ENCODE measurements at regions not wholly inside any gene's neighbourhood (a gene's known extent, or its start where the extent isn't known, plus 50 kb on each side); places are given as distances from the start of the nearest gene placed in this dataset.

DNA sequence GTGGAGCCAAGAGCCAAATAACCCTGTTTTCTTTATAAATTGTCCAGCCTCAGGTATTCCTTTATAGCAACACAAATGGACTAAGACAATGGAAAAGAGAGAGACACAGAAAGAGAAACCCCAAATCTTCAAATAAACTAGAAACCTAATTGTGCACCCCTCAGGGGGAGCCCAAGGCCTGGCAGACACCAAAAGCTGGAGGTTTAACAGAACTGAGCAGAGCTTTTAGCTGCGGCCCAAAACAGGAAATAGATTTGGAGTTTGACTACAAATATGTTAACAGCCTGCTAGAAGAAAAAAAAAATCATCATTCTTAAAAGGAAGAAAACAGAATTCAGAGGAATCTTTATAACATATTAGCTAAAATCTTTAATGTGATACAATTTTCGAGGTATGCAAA is 1135.0 kb downstream of the GATA3 start:
- H3K4me1 ChIP-seq (ENCODE audit: insufficient read depth, low read length): no peaks in the 10 kb centered on the region
- no peaks in the 10 kb centered on the region for H3K9me3 ChIP-seq (ENCODE audit: insufficient read depth, low read depth, low read length)
- H3K36me3 ChIP-seq (ENCODE audit: insufficient read depth, low read depth, low read length): no peaks in the 10 kb centered on the region
- no peak overlapping the region for H3K4me3 ChIP-seq (ENCODE audit: low read length)
- no peak overlapping the region for H3K27ac ChIP-seq (ENCODE audit: low read length)
- no peaks in the 10 kb centered on the region for H3K27me3 ChIP-seq (ENCODE audit: insufficient read depth, low read length)
- H3K9ac ChIP-seq (ENCODE audit: low read depth, low read length): no peak overlapping the region

DNA sequence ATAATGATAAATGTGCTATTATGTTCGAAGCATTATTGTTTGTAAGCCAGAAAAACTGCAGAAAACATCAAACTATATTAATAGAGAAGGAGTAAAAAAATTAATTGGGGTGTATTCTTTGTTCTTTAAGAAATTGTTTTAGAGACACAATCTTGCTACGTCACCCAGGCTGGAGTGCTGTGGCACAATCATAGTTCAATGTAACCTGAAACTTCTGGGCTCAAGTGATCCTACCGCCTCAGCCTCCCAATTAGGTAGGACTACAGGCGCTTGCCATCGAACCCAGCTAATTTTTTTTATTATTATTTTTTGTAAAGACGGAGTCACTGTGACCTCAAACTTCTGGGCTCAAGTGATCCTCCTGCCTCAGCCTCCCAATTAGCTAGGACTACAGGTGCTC is 1138.6 kb downstream of the GATA3 start:
- no peaks in the 10 kb centered on the region for H3K27me3 ChIP-seq (ENCODE audit: insufficient read depth, low read length)
- H3K9me3 ChIP-seq (ENCODE audit: insufficient read depth, low read depth, low read length): no peaks in the 10 kb centered on the region
- H3K4me3 ChIP-seq (ENCODE audit: low read length): no peak overlapping the region
- H3K27ac ChIP-seq (ENCODE audit: low read length): no peak overlapping the region
- no peaks in the 10 kb centered on the region for H3K36me3 ChIP-seq (ENCODE audit: insufficient read depth, low read depth, low read length)
- no peaks in the 10 kb centered on the region for H3K4me1 ChIP-seq (ENCODE audit: insufficient read depth, low read length)
- no peak overlapping the region for H3K9ac ChIP-seq (ENCODE audit: low read depth, low read length)

DNA sequence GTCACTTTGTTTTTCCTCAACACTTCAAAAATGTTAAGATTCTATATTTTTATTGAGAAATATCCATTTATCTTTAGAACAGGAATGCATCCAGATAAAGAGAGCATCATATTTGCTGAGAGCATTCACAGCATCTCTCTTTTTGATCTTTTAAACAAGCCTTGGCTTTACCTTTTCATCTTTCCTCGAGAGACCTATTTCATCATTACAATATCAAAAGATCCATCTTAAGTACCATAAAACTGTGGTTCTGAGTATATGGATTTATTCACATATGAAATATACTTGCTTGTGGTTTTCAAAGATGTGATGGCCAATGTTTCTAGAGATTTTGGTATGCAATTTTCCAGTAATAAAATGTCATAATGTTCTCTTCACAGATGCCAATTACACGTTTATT is 1140.9 kb downstream of the GATA3 start:
- Histone ChIP-seq H3K36me3 (ENCODE audit: insufficient read depth, low read depth, low read length) (no peaks in the 10 kb centered on the region), H3K9me3 (ENCODE audit: insufficient read depth, low read depth, low read length) (no peaks in the 10 kb centered on the region), H3K27me3 (ENCODE audit: insufficient read depth, low read length) (no peaks in the 10 kb centered on the region)

DNA sequence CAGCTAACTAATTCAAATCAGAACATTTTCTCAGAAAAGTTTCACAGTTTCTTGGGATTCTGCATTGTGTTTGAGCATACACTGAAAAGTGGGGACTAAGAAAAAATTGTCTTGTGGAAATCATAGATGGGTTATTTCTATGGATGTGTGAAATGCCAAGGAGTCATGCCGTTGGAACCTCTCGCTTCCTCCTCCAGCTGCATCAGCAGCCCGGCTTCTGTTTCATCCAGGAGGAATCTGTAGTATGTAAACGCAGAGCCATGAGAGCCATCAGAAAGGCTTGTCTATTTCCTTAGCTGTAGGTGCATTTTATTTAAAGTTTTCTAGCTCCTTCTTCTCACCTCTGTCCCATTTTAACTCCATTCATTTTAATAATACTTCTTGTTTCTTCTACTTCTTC is 1144.1 kb downstream of the GATA3 start:
- no peaks in the 10 kb centered on the region for H3K9me3 ChIP-seq (ENCODE audit: insufficient read depth, low read depth, low read length)
- no peaks in the 10 kb centered on the region for H3K27me3 ChIP-seq (ENCODE audit: insufficient read depth, low read length)
- H3K4me3 ChIP-seq (ENCODE audit: low read length): no peak overlapping the region
- H3K4me1 ChIP-seq (ENCODE audit: insufficient read depth, low read length): no peaks in the 10 kb centered on the region
- no peak overlapping the region for H3K27ac ChIP-seq (ENCODE audit: low read length)
- no peaks in the 10 kb centered on the region for H3K36me3 ChIP-seq (ENCODE audit: insufficient read depth, low read depth, low read length)
- no peak overlapping the region for H3K9ac ChIP-seq (ENCODE audit: low read depth, low read length)

More for the DNA sequence above, 1140.9 kb downstream of the GATA3 start:
- Histone ChIP-seq H3K27ac (ENCODE audit: low read length) (no peak overlapping the region), H3K9ac (ENCODE audit: low read depth, low read length) (no peak overlapping the region), H3K4me1 (ENCODE audit: insufficient read depth, low read length) (no peaks in the 10 kb centered on the region), H3K4me3 (ENCODE audit: low read length) (no peak overlapping the region)

DNA sequence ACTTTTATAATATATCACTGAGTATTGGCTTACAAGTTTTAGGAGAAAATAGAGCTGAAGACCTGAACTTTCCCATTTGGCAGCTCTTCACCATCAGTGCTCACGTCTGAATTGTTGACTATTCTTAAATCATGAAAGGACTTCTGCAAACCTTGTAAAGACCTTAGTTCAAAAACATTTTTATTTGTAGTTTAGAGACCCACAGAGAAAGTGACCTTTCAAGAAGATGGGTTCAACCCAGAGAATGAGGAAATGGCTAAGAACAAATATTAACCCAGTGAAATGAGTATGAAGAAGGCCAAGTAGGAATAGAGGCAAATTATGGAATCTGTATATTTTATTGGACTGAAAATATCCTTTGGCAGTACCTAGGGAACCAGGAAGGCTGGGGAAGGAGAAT is 1151.1 kb downstream of the GATA3 start:
- Histone ChIP-seq H3K9me3 (ENCODE audit: insufficient read depth, low read depth, low read length) (no peaks in the 10 kb centered on the region), H3K27ac (ENCODE audit: low read length) (no peak overlapping the region), H3K4me1 (ENCODE audit: insufficient read depth, low read length) (no peaks in the 10 kb centered on the region), H3K27me3 (ENCODE audit: insufficient read depth, low read length) (no peaks in the 10 kb centered on the region), H3K36me3 (ENCODE audit: insufficient read depth, low read depth, low read length) (no peaks in the 10 kb centered on the region), H3K4me3 (ENCODE audit: low read length) (no peak overlapping the region), H3K9ac (ENCODE audit: low read depth, low read length) (no peak overlapping the region)

DNA sequence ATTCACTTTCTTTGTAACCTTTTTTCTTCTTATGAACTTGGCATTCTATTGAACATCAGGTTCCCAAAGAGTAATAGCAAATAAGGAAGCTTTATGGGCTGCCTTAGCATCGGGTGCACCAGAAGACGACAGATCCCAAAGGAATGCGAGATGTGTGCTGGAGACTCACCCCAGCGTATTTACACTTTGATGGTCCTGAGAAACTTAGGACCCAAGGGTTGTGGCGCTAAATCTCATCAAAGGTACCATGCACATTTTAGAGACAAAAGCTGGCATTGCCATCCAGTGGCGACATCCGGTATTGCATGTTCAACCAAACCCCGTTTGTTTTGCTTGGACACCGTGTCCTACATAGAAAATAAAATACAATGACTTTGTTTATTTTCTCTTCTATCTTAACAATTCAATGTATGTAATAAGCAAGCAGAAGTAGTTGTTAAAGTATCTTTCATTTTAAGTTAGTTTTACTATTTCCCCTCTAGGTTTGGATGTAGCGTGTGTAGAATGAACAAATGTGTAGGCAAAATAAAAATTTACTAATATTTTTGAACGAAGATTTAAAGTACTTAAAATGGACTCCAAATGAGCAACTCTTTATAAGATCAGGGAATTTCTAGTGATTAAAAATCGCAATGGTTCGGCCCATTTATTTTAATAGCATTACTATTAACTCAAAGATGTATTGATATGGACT is 1154.8 kb downstream of the GATA3 start:
- no peak overlapping the region for H3K27ac ChIP-seq (ENCODE audit: low read length)
- no peak overlapping the region for H3K4me3 ChIP-seq (ENCODE audit: low read length)

DNA sequence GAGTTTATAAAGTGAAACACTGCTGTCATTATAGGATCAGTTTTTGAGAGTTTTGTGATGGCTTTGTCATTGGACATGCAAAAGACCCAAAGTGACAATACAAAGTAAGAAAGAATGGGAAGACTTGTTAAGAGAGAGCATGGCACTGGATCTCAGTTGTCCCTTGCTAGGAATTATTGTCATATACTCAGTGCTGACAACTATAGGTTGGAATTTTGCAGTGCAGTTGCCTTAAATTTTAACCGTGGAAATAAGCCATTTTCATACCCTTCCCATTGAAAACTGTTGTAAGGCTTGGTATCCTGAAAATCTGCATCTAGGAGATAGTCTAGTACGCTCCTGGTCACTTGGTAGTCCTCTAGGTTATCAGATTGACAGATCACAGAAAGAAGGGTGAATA is 1156.7 kb downstream of the GATA3 start:
- no peaks in the 10 kb centered on the region for H3K36me3 ChIP-seq (ENCODE audit: insufficient read depth, low read depth, low read length)
- no peaks in the 10 kb centered on the region for H3K4me1 ChIP-seq (ENCODE audit: insufficient read depth, low read length)
- H3K27me3 ChIP-seq (ENCODE audit: insufficient read depth, low read length): no peaks in the 10 kb centered on the region
- no peak overlapping the region for H3K4me3 ChIP-seq (ENCODE audit: low read length)
- H3K9ac ChIP-seq (ENCODE audit: low read depth, low read length): no peak overlapping the region
- H3K27ac ChIP-seq (ENCODE audit: low read length): no peak overlapping the region
- H3K9me3 ChIP-seq (ENCODE audit: insufficient read depth, low read depth, low read length): no peaks in the 10 kb centered on the region

More for the DNA sequence above, 1154.8 kb downstream of the GATA3 start:
- Histone ChIP-seq H3K27me3 (ENCODE audit: insufficient read depth, low read length) (no peaks in the 10 kb centered on the region), H3K36me3 (ENCODE audit: insufficient read depth, low read depth, low read length) (no peaks in the 10 kb centered on the region), H3K4me1 (ENCODE audit: insufficient read depth, low read length) (no peaks in the 10 kb centered on the region), H3K9ac (ENCODE audit: low read depth, low read length) (no peak overlapping the region), H3K9me3 (ENCODE audit: insufficient read depth, low read depth, low read length) (no peaks in the 10 kb centered on the region)

DNA sequence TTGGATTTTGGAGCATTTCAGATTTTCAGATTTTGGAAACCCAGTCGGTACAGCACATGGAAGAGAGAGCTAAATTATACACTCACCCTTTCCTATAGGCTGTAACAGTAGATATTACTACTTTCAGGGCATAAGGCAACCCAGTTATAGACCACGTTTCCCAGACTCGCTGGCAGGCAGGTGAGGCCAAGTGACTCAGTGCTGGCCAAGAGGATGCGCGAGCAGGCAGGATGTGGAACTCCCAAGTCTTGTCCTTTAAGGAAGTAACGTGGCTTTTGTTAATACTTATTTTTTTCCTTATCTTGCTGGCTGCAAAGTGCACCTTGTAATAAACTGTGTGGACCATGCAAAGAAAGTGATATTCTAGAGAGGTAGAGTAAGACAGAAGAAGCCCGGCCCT is 1160.1 kb downstream of the GATA3 start:
- Histone ChIP-seq H3K27ac (ENCODE audit: low read length) (no peak overlapping the region), H3K4me1 (ENCODE audit: insufficient read depth, low read length) (no peaks in the 10 kb centered on the region), H3K36me3 (ENCODE audit: insufficient read depth, low read depth, low read length) (no peaks in the 10 kb centered on the region), H3K27me3 (ENCODE audit: insufficient read depth, low read length) (no peaks in the 10 kb centered on the region), H3K9ac (ENCODE audit: low read depth, low read length) (no peak overlapping the region), H3K4me3 (ENCODE audit: low read length) (no peak overlapping the region), H3K9me3 (ENCODE audit: insufficient read depth, low read depth, low read length) (no peaks in the 10 kb centered on the region)

DNA sequence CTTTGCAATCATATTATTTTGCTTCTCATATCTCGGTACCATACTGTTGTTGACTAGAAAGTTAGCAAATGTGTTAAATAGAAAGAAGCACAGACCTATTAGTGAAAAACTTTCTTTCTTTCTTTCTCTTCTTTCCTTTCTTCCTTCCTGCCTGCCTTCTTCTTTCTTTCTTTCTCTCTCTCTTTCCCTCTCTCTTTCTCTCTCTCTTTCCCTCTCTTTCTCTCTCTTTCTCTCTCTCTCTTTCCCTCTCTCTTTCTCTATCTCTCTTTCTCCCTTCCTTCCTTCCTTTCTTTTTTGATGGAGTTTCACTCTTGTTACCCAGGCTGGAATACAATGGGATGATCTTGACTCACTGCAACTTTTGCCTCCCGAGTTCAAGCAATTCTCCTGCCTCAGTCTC is 1160.6 kb downstream of the GATA3 start:
- Histone ChIP-seq H3K4me1 (ENCODE audit: insufficient read depth, low read length) (no peaks in the 10 kb centered on the region), H3K4me3 (ENCODE audit: low read length) (no peak overlapping the region), H3K36me3 (ENCODE audit: insufficient read depth, low read depth, low read length) (no peaks in the 10 kb centered on the region), H3K9me3 (ENCODE audit: insufficient read depth, low read depth, low read length) (no peaks in the 10 kb centered on the region), H3K27ac (ENCODE audit: low read length) (no peak overlapping the region), H3K9ac (ENCODE audit: low read depth, low read length) (no peak overlapping the region), H3K27me3 (ENCODE audit: insufficient read depth, low read length) (no peaks in the 10 kb centered on the region)

DNA sequence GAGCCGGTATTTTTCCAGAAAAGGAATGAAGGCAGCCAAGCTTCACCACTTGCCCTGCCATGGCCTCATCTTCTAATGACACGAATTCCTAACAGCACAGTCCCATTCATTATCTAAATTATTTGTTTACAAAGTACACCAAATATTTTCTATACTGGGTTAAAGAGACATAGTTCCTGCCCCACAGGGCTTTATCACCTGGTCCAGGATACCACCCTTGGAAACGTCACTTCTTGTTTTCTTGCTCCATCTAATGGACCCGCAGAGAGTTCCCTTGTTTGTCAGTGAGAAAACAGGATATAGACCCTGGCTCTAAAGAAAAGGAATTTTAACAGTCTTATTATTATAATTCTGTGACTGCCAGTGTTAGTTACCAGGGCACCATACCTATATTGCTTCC is 1165.4 kb downstream of the GATA3 start:
- Histone ChIP-seq H3K36me3 (ENCODE audit: insufficient read depth, low read depth, low read length) (no peaks in the 10 kb centered on the region), H3K4me1 (ENCODE audit: insufficient read depth, low read length) (no peaks in the 10 kb centered on the region), H3K4me3 (ENCODE audit: low read length) (no peak overlapping the region), H3K9me3 (ENCODE audit: insufficient read depth, low read depth, low read length) (no peaks in the 10 kb centered on the region), H3K27me3 (ENCODE audit: insufficient read depth, low read length) (no peaks in the 10 kb centered on the region), H3K9ac (ENCODE audit: low read depth, low read length) (no peak overlapping the region), H3K27ac (ENCODE audit: low read length) (no peak overlapping the region)

DNA sequence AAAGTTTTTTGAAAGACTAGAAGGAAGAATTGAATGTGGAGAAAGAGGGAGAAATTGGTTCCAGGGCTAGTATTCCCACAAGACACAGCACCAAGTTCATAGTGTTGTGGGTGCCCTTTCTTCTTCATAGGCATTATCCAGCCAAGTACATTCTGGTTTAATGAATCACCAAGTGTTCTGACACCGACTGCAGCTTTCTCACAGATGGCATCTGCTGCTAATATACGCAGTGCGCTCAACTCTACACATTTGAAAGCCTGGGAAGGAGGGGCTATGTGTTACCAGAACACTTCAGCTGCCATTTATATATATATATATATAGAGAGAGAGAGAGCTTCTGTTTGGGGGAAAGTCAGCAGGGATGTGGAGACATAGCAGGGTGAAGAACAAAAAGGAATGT is 1168.4 kb downstream of the GATA3 start:
- Histone ChIP-seq H3K27me3 (ENCODE audit: insufficient read depth, low read length) (no peaks in the 10 kb centered on the region), H3K27ac (ENCODE audit: low read length) (no peak overlapping the region), H3K4me1 (ENCODE audit: insufficient read depth, low read length) (no peaks in the 10 kb centered on the region), H3K9ac (ENCODE audit: low read depth, low read length) (no peak overlapping the region), H3K36me3 (ENCODE audit: insufficient read depth, low read depth, low read length) (no peaks in the 10 kb centered on the region), H3K4me3 (ENCODE audit: low read length) (no peak overlapping the region), H3K9me3 (ENCODE audit: insufficient read depth, low read depth, low read length) (no peaks in the 10 kb centered on the region)

DNA sequence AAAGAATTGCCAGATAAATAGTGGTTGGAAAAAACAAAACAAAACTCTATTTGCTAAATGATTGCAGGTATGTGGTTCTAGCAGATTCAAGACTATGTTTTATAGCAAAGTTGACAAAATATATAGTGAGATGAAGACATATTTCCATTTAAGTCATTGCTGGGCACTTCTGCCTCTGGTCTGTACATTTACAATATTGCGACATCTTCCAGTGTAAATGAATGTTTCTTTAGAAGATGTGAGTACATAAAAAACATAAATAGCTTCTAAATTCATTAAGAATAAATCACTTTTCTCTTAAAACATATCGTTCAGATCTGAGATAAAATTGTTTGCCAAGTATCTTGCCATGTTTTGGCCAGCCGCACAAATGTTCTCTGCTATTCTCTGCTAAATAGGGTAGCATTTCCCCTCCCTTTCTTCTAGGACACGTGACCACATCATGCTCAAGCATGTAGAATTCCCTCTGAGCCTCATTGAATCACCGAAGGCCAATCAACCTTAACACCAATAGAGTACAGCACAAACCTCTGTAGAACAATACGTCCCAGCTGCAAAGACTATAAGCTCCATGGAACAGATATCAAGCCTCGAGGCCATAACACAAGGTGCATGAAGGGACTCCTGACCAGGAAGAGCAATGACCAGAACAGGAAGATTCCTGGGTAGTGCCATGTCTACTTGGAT is 1173.3 kb downstream of the GATA3 start:
- H3K27ac ChIP-seq (ENCODE audit: low read length): no peak overlapping the region
- H3K27me3 ChIP-seq (ENCODE audit: insufficient read depth, low read length): no peaks in the 10 kb centered on the region
- no peaks in the 10 kb centered on the region for H3K4me1 ChIP-seq (ENCODE audit: insufficient read depth, low read length)
- no peaks in the 10 kb centered on the region for H3K9me3 ChIP-seq (ENCODE audit: insufficient read depth, low read depth, low read length)
- no peak overlapping the region for H3K4me3 ChIP-seq (ENCODE audit: low read length)
- H3K9ac ChIP-seq (ENCODE audit: low read depth, low read length): no peak overlapping the region
- no peaks in the 10 kb centered on the region for H3K36me3 ChIP-seq (ENCODE audit: insufficient read depth, low read depth, low read length)
